ENCODE measurements at regions not wholly inside any gene's neighbourhood (a gene's known extent, or its start where the extent isn't known, plus 50 kb on each side); places are given as distances from the start of the nearest gene placed in this dataset.

- no peak for DNase-seq
Observed at GRCh38 chr7:17485904-17486303, 187.5 kb downstream of the AHR start.

- DNase-seq, result no peak
Observed at GRCh38 chr7:17486835-17487234, 188.4 kb downstream of the AHR start.

- no peak for DNase-seq
Observed at GRCh38 chr7:17487343-17487742, 188.9 kb downstream of the AHR start.

- no peak for DNase-seq
Observed at GRCh38 chr7:17488829-17489228, 190.4 kb downstream of the AHR start.

- no peak for DNase-seq
Observed at GRCh38 chr7:17489961-17490360, 191.5 kb downstream of the AHR start.

GRCh38 chr7:17490825-17491224, 192.4 kb downstream of the AHR start:
- no peak for DNase-seq

GRCh38 chr7:17492437-17492836, 194.0 kb downstream of the AHR start:
- no peak for DNase-seq

- DNase-seq, result no peak
Observed at GRCh38 chr7:17493446-17493845, 195.0 kb downstream of the AHR start.

GRCh38 chr7:17495655-17496394, 197.4 kb downstream of the AHR start:
- DNase-seq, result no peak

- no peak for DNase-seq
Observed at GRCh38 chr7:17497136-17497535, 198.7 kb downstream of the AHR start.

- no peak for DNase-seq
Observed at GRCh38 chr7:17497549-17498167, 199.2 kb downstream of the AHR start.

- DNase-seq, result no peak
Observed at GRCh38 chr7:17498230-17498629, 199.8 kb downstream of the AHR start.

- no peak for DNase-seq
Observed at GRCh38 chr7:17500736-17501135, 202.3 kb downstream of the AHR start.

- DNase-seq, result no peak
Observed at GRCh38 chr7:17501441-17502212, 203.2 kb downstream of the AHR start.

- no peak for DNase-seq
Observed at GRCh38 chr7:17502213-17503060, 204.0 kb downstream of the AHR start.

- no peak for DNase-seq
Observed at GRCh38 chr7:17506095-17506494, 207.6 kb downstream of the AHR start.

GRCh38 chr7:17506596-17506995, 208.1 kb downstream of the AHR start:
- DNase-seq, result no peak

GRCh38 chr7:17507717-17508116, 209.3 kb downstream of the AHR start:
- DNase-seq, result no peak

- DNase-seq, result no peak
Observed at GRCh38 chr7:17512181-17512675, 213.8 kb downstream of the AHR start.

GRCh38 chr7:17516771-17517170, 218.3 kb downstream of the AHR start:
- DNase-seq, result no peak

GRCh38 chr7:17520941-17521340, 222.5 kb downstream of the AHR start:
- DNase-seq, result no peak

GRCh38 chr7:17521437-17521836, 223.0 kb downstream of the AHR start:
- DNase-seq, result no peak
